K562 (cell line): ENCODE measurements at regions not wholly inside any gene's neighbourhood (a gene's known extent, or its start where the extent isn't known, plus 50 kb on each side); places are given as distances from the start of the nearest gene placed in this dataset.

Source experiments
- ATAC-seq: fragments of 200-7000 bp; cut with Tn5 transposase; 3 replicates; pipeline ENCODE4 v1.9.1; 2020; ENCODE audit warnings: moderate library complexity
- BruUV-seq: library from RNA; stranded (reverse); fragments of 400-500 nt; replicated peaks from 2 replicates; lab custom pipeline; 2021; lab: Mats Ljungman, UMichigan
- CTCF ChIA-PET: fragments of 300-600 bp; formaldehyde crosslinking; extraction: SDS; loops from one replicate; lab custom pipeline; 2021; ENCODE audit warnings: low intra/inter-chr PET ratio; lab: Yijun Ruan, JAX
- POLR2A ChIA-PET: fragments of 300-600, 350-650 bp; sonication (Branson Sonifier 250); formaldehyde crosslinking; extraction: SDS; loops from one replicate; lab custom pipeline; 2021; ENCODE audit warnings: antibody characterized with exemption, inconsistent platforms; lab: Yijun Ruan, JAX
- DNase-seq, 4 experiments: peaks; one replicate each; pipeline versions ENCODE4 v3.0.0 to v3.0.0-alpha.2; 2011 to 2018; ENCODE audit warnings: low spot score in 3 of 4, mixed read lengths in 3 of 4; ENCODE audit errors: extremely low read depth in 1 of 4
- FAIRE-seq: peaks from 2 replicates; lab custom pipeline; 2011; peaks lifted over from hg19 to GRCh38; lab: Jason Lieb, UNC
- H2AFZ ChIP-seq: 2 replicates; pipeline ENCODE4 v1.6.0; 2011; ENCODE audit warnings: low read depth, low read length, control low read depth, inconsistent platforms
- H3K27ac ChIP-seq: fragments of 200-600 bp; 3 replicates; pipeline ENCODE4 v1.8.0; 2011; ENCODE audit warnings: low read depth, mild to moderate bottlenecking, control low read depth, inconsistent platforms, low read length, moderate library complexity, mixed read lengths; ENCODE audit errors: extremely low read depth
- H3K27me3 ChIP-seq, 2 experiments: fragments of 300-600 bp in 1 of 2; 2 replicates in 1 of 2; 3 replicates in 1 of 2; pipeline versions ENCODE4 v1.6.0 to v1.8.0; 2011; ENCODE audit warnings: inconsistent platforms in 2 of 2, low read length in 2 of 2, mild to moderate bottlenecking in 1 of 2, mixed read lengths in 1 of 2, moderate library complexity in 1 of 2; ENCODE audit not compliant: control insufficient read depth in 2 of 2, insufficient read depth in 2 of 2
- H3K36me3 ChIP-seq: fragments of 300-600 bp; 3 replicates; pipeline ENCODE4 v1.8.0; 2011; ENCODE audit warnings: mild to moderate bottlenecking, low read length, inconsistent platforms; ENCODE audit not compliant: control insufficient read depth, insufficient read depth
- H3K4me1 ChIP-seq, 2 experiments: fragments of 200-600 bp in 1 of 2; replicated peaks in 1 of 2; 2 replicates in 1 of 2; 3 replicates in 1 of 2; pipeline versions ENCODE4 v1.5.1 to v1.8.0; 2011; ENCODE audit warnings: inconsistent platforms in 2 of 2, low read length in 2 of 2, mild to moderate bottlenecking in 1 of 2, mixed read lengths in 1 of 2, moderate library complexity in 1 of 2; ENCODE audit not compliant: control insufficient read depth in 2 of 2, insufficient read depth in 2 of 2
- H3K4me2 ChIP-seq: 2 replicates; pipeline ENCODE4 v1.6.1; 2011; ENCODE audit warnings: low read length, control low read depth, inconsistent platforms, mixed read lengths; ENCODE audit not compliant: insufficient read depth
- H3K4me3 ChIP-seq: fragments of 200-600 bp; sonication (generic), shearing (Covaris generic); 2 replicates; pipeline ENCODE4 v1.5.1; 2016; ENCODE audit warnings: control low read depth, inconsistent platforms
- H3K79me2 ChIP-seq: fragments of 200-600 bp; 3 replicates; pipeline ENCODE4 v1.8.0; 2011; ENCODE audit warnings: low read length, inconsistent platforms; ENCODE audit not compliant: control insufficient read depth, insufficient read depth
- H3K9ac ChIP-seq, 2 experiments: 2 replicates each; pipeline versions ENCODE4 v1.6.0 to v1.6.1; 2011; ENCODE audit warnings: low read depth in 2 of 2, low read length in 2 of 2, control low read depth in 1 of 2, inconsistent platforms in 1 of 2, mild to moderate bottlenecking in 1 of 2, mixed read lengths in 1 of 2; ENCODE audit not compliant: insufficient read depth in 1 of 2
- H3K9me1 ChIP-seq: one replicate; pipeline ENCODE4 v1.6.0; 2011; ENCODE audit warnings: inconsistent platforms, mild to moderate bottlenecking, low read length, moderate library complexity; ENCODE audit not compliant: control insufficient read depth, insufficient read depth
- H3K9me3 ChIP-seq: replicated peaks from 2 replicates; pipeline ENCODE4 v1.5.1; 2011; ENCODE audit warnings: low read depth, low read length, inconsistent platforms; ENCODE audit not compliant: control insufficient read depth, insufficient read depth
- H4K20me1 ChIP-seq: replicated peaks from 2 replicates; pipeline ENCODE4 v1.6.1; 2011; ENCODE audit warnings: low read length, inconsistent platforms, mixed read lengths; ENCODE audit not compliant: control insufficient read depth, insufficient read depth
- CCNT2 ChIP-seq: IDR thresholded peaks from 2 replicates; pipeline ENCODE4 v1.6.1; 2011; ENCODE audit warnings: borderline replicate concordance, low read depth, mild to moderate bottlenecking, moderate library complexity, mixed read lengths, low read length; ENCODE audit not compliant: insufficient read length; ENCODE audit errors: extremely low read depth
- WGBS: fragments of 100-300 bp; shearing (Covaris generic); methylation state at CpG from one replicate; pipeline ENCODE4 v1.1.6; 2016; ENCODE audit warnings: low coverage, mixed read lengths; ENCODE audit not compliant: insufficient coverage; ENCODE audit errors: missing lambda C conversion rate; 5-methylcytosine and 5-hydroxymethylcytosine counted together
- in situ Hi-C: fragments of 300-500 bp; cut with MboI; formaldehyde crosslinking; loops from 4 replicates; pipeline ENCODE4 v1.15.0; 2018; ENCODE audit warnings: inconsistent platforms, mixed read lengths
- intact Hi-C: fragments of 100-400 bp; cut with micrococcal nuclease; formaldehyde crosslinking; loops from 2 replicates; pipeline ENCODE4 v1.14.2; 2022
- TF ChIP-seq, protein P1 (sequence below): fragments of 450-650 bp; formaldehyde crosslinking; IDR thresholded peaks from 2 replicates; pipeline ENCODE4 v1.4.0; 2020; ENCODE audit warnings: mild to moderate bottlenecking, moderate library complexity
- TF ChIP-seq, protein P2 (sequence below): fragments of 450-650 bp; formaldehyde crosslinking; conservative IDR thresholded peaks from 2 replicates; pipeline ENCODE4 v1.4.0; 2022; ENCODE audit warnings: mild to moderate bottlenecking, missing genetic modification characterization

DNA sequence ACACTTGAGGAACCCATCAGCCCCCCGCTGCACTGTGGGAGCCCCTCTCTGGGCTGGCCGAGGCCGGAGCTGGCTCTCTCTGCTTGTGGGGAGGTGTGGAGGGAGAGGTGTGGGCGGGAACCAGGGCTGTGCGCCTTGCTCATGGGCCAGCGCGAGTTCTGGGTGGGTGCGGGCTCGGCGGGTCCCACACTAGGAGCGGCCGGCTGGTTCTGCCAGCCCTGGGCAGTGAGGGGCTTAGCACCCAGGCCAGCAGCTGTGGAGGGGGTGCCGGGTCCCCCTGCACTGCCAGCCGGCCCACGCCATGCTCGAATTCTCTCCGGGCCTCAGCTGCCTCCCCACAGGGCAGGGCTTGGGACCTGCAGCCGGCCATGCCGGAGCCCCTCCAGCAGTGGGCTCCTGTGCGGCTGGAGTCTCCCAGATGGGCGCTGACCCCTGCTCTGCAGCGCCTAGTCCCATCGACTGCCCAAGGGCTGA is 430.2 kb downstream of the FAT4 start:
- ATAC-seq (no peak), FAIRE-seq (no peak), DNase-seq (no peak)
- Histone ChIP-seq H2AFZ (no peak overlapping the region), H3K9ac (no peak overlapping the region), H4K20me1 (no peaks in the 10 kb centered on the region), H3K9me3 (no peaks in the 10 kb centered on the region), H3K27ac (no peak overlapping the region), H3K27me3 (no peaks in the 10 kb centered on the region), H3K36me3 (no peaks in the 10 kb centered on the region), H3K9me1 (no peaks in the 10 kb centered on the region), H3K79me2 (no peaks in the 10 kb centered on the region), H3K4me3 (no peak overlapping the region), H3K4me2 (no peak overlapping the region), H3K4me1 (no peaks in the 10 kb centered on the region)
- ChIA-PET CTCF (no interaction called here), POLR2A (no interaction called here)
- in situ Hi-C loops (loop anchor here (25.0 kb wide), 1 partner anchor 433 kb away; the partner anchor contains the start of gene FAT4), intact Hi-C loops (loop anchor here (5.0 kb wide), 1 partner anchor 433 kb away; the partner anchor contains the start of gene FAT4)
- TF ChIP-seq, protein P1, sequence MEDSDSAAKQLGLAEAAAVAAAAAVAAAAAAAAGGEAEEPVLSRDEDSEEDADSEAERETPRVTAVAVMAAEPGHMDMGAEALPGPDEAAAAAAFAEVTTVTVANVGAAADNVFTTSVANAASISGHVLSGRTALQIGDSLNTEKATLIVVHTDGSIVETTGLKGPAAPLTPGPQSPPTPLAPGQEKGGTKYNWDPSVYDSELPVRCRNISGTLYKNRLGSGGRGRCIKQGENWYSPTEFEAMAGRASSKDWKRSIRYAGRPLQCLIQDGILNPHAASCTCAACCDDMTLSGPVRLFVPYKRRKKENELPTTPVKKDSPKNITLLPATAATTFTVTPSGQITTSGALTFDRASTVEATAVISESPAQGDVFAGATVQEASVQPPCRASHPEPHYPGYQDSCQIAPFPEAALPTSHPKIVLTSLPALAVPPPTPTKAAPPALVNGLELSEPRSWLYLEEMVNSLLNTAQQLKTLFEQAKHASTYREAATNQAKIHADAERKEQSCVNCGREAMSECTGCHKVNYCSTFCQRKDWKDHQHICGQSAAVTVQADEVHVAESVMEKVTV: no peak
- no peak for TF ChIP-seq CCNT2
- TF ChIP-seq, protein P2, sequence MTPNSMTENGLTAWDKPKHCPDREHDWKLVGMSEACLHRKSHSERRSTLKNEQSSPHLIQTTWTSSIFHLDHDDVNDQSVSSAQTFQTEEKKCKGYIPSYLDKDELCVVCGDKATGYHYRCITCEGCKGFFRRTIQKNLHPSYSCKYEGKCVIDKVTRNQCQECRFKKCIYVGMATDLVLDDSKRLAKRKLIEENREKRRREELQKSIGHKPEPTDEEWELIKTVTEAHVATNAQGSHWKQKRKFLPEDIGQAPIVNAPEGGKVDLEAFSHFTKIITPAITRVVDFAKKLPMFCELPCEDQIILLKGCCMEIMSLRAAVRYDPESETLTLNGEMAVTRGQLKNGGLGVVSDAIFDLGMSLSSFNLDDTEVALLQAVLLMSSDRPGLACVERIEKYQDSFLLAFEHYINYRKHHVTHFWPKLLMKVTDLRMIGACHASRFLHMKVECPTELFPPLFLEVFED (CRISPR knock-in tag): no peak
- WGBS: 2% methylated on average over 19 of the region's 23 CpGs
- no TSS peak for BruUV-seq
